Lower lobe of right lung (tissue), 2 donors: ENCODE measurements at regions not wholly inside any gene's neighbourhood (a gene's known extent, or its start where the extent isn't known, plus 50 kb on each side); places are given as distances from the start of the nearest gene placed in this dataset.

ENCODE experiments used
- ATAC-seq, 2 donors: fragments of 200-7000 bp; cut with Tn5 transposase; one replicate each; pipeline ENCODE4 v1.9.1; 2020 to 2022; ENCODE audit warnings: mild to moderate bottlenecking in 2 of 2, moderate library complexity in 2 of 2
- DNase-seq: peaks from one replicate; pipeline ENCODE4 v3.0.0-alpha.2; 2020
- H3K27ac ChIP-seq: fragments of 200-600 bp; one replicate; pipeline ENCODE4 v1.8.0; 2022
- H3K27me3 ChIP-seq: fragments of 200-600 bp; one replicate; pipeline ENCODE4 v1.8.0; 2022; ENCODE audit warnings: low read depth
- H3K36me3 ChIP-seq: fragments of 200-600 bp; one replicate; pipeline ENCODE4 v1.8.0; 2022; ENCODE audit warnings: mild to moderate bottlenecking
- H3K4me1 ChIP-seq: fragments of 200-600 bp; one replicate; pipeline ENCODE4 v1.8.0; 2022
- H3K4me3 ChIP-seq: fragments of 200-600 bp; one replicate; pipeline ENCODE4 v1.8.0; 2022; ENCODE audit warnings: mild to moderate bottlenecking
- H3K9me3 ChIP-seq: fragments of 200-600 bp; one replicate; pipeline ENCODE4 v1.8.0; 2022
- intact Hi-C: fragments of 100-400 bp; cut with DNase I; formaldehyde crosslinking; loops from one replicate; pipeline ENCODE4 v1.11.0; 2022
- TF ChIP-seq, protein P1 (sequence below): fragments of 200-600 bp; IDR thresholded peaks from one replicate; pipeline ENCODE4 v1.8.0; 2022; ENCODE audit warnings: antibody characterized with exemption, mild to moderate bottlenecking
- donor health status: DM: no; HTN: yes; CAD: no; lungs with severe emphysema.

DNA sequence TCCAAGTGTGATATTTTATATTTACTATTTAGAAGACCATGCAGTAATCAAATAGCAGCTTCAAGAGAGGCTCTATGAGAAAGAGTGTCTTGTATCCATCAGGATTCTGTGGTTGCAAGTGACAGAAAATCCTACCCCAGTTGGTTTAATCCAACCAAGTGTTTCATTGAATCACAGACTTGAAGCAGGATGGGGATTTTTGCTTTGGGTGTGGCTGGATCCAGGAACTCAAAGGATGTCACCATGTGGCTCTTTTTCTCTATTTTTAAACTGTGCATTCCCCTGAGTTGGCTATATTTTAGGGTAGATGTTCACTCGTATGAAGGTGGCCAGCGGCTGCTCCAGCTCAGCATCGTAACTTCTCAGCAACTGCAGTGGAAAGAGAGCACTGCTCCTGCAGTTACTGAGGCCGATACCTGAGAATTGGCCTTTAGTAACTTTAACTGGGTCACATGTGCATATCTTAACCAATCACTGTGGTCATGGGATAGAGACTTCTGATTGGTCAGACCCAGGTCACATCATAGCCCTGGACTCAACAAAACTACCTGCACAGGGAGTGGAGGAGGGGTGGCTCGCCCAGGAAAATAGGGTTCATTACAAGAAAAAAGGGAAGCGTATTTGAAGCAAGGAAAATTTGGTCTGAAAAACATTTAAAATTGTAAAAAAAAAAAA is 396.1 kb upstream of the SULF2 start:
- Histone ChIP-seq H3K4me3 (no peak overlapping the region), H3K36me3 (no peaks in the 10 kb centered on the region), H3K4me1 (no peaks in the 10 kb centered on the region), H3K9me3 (no peaks in the 10 kb centered on the region), H3K27me3 (no peaks in the 10 kb centered on the region), H3K27ac (no peak overlapping the region)
- DNase-seq (no peak), ATAC-seq (no peak)
- intact Hi-C loops = no loop called here
- TF ChIP-seq, protein P1, sequence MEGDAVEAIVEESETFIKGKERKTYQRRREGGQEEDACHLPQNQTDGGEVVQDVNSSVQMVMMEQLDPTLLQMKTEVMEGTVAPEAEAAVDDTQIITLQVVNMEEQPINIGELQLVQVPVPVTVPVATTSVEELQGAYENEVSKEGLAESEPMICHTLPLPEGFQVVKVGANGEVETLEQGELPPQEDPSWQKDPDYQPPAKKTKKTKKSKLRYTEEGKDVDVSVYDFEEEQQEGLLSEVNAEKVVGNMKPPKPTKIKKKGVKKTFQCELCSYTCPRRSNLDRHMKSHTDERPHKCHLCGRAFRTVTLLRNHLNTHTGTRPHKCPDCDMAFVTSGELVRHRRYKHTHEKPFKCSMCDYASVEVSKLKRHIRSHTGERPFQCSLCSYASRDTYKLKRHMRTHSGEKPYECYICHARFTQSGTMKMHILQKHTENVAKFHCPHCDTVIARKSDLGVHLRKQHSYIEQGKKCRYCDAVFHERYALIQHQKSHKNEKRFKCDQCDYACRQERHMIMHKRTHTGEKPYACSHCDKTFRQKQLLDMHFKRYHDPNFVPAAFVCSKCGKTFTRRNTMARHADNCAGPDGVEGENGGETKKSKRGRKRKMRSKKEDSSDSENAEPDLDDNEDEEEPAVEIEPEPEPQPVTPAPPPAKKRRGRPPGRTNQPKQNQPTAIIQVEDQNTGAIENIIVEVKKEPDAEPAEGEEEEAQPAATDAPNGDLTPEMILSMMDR = no peak

DNA sequence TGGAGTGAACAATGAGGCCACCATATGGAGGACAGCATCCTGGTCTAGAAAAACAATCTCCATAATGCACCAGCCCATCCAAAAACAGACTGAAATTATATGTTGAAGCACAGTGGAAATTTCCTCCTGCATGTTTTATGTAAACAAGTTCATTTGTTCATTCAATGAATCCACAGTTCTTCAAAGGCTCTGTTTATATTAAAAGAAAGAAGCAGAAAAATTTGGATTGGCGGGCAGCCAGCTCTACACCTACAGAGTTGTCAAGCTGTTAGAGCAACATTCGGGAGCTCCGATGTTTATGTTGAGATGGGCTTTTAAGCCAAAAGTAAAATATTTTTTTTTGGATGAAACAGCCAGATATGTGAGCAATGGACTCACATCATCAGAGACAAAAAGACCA is 395.3 kb upstream of the SULF2 start:
- no peaks in the 10 kb centered on the region for H3K36me3 ChIP-seq
- DNase-seq (no peak), ATAC-seq (no peak)
- no peaks in the 10 kb centered on the region for H3K4me1 ChIP-seq
- H3K27me3 ChIP-seq = no peaks in the 10 kb centered on the region
- no peaks in the 10 kb centered on the region for H3K9me3 ChIP-seq
- intact Hi-C loops = no loop called here
- TF ChIP-seq, protein P1 = no peak
- no peak overlapping the region for H3K27ac ChIP-seq
- no peak overlapping the region for H3K4me3 ChIP-seq

DNA sequence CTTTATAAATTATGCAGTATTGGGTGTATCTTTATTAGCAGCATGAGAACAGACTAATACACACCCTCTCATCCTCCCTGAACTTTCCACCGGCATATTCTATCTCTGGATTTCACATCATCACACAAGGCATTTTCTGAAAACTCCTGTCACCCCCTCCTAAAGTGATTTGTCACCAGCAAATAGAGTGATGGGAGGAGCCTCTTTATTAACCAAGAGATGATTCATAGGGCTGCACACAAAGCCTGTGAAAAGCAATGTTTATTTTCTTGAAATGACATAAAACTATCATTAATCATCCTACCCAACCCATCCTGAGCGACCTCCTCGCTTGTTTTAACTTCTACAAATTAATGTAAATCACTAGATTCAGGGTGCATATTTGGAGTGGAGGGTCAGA is 394.7 kb upstream of the SULF2 start:
- H3K36me3 ChIP-seq = no peaks in the 10 kb centered on the region
- ATAC-seq (no peak), DNase-seq (no peak)
- H3K27me3 ChIP-seq = no peaks in the 10 kb centered on the region
- intact Hi-C loops = no loop called here
- no peaks in the 10 kb centered on the region for H3K9me3 ChIP-seq
- H3K4me3 ChIP-seq = no peak overlapping the region
- H3K27ac ChIP-seq = no peak overlapping the region
- TF ChIP-seq, protein P1 = no peak
- H3K4me1 ChIP-seq = no peaks in the 10 kb centered on the region

DNA sequence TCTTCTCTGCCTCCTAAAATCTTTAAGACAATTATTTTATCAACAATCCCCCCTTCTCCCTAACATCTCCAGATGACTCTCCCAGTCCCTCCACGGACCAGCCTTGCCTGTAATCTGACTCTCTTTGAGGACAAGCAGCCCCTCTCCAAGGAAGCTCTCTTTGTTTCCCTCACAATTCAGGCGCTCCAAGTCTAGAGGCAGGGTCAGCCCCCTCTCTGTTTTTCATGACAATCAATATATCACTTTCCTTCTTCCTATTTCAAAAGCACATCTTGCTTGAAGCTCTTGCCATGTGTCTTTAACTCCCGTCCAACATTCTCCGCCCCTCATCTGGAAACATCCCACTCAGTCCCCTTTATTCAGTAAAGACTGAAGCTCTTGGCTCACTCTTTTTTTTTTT is 393.4 kb upstream of the SULF2 start:
- Histone ChIP-seq H3K36me3 (no peaks in the 10 kb centered on the region), H3K27me3 (no peaks in the 10 kb centered on the region), H3K4me3 (no peak overlapping the region), H3K27ac (no peak overlapping the region), H3K9me3 (no peaks in the 10 kb centered on the region), H3K4me1 (no peaks in the 10 kb centered on the region)
- TF ChIP-seq, protein P1 = no peak
- intact Hi-C loops = no loop called here
- ATAC-seq (no peak), DNase-seq (no peak)

DNA sequence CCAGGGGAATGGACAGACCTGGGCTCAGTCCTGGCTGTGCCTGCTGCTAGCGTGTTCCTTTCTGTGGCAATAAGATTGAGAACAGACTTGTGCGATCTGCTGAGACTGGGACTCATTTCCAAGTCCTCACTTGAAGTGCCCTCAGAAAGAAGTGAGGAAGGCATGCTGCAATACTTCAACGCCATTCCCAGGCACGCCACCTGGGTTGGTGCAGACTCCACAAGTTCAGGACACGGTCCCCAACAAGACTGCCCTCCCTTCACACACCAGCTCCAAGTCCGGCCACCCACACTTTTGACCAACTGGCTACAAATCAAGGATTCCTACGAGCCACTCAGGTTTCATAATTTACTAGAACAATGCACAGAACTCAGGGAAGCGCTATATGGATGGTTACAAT is 391.8 kb upstream of the SULF2 start:
- TF ChIP-seq, protein P1 = no peak
- peaks cover 3% of the 10 kb centered on the region for H3K27me3 ChIP-seq
- H3K4me3 ChIP-seq = no peak overlapping the region
- no peak overlapping the region for H3K27ac ChIP-seq
- H3K9me3 ChIP-seq = peaks cover 8% of the 10 kb centered on the region
- intact Hi-C loops = no loop called here
- H3K36me3 ChIP-seq = no peaks in the 10 kb centered on the region
- no peak for ATAC-seq
- no peak for DNase-seq
- no peaks in the 10 kb centered on the region for H3K4me1 ChIP-seq
